Panc1 (cell line): ENCODE measurements at regions not wholly inside any gene's neighbourhood (a gene's known extent, or its start where the extent isn't known, plus 50 kb on each side); places are given as distances from the start of the nearest gene placed in this dataset.

ENCODE experiments used
- POLR2AphosphoS5 ChIP-seq: IDR thresholded peaks from 2 replicates; pipeline ENCODE4 v1.6.1; 2012; ENCODE audit warnings: mild to moderate bottlenecking, low read depth, low read length, moderate library complexity
- TCF7L2 ChIP-seq: IDR thresholded peaks from 2 replicates; pipeline ENCODE4 v1.6.1; 2011; ENCODE audit warnings: mild to moderate bottlenecking, low read depth, low read length, inconsistent platforms

DNA sequence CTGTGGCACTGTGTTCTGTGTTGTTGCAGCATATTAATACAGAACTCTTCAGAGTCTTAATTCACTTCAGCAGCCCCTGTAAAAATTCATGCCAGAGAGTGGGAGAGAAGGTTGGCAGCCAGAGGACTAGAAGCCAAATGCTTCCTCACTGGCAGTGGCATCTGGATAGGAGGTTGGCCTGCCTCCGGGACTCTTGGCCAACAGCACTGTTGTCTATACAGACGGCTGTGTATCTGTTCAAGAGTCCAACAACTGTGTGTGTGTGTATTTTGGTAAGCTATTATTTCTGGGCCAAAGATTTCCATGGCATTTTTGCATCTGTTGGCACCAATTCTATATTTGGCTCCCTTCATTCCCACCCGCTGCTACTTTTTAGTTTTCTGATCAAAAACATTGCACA lies 156.0 kb upstream of the SOX2 start:
- TF ChIP-seq TCF7L2 = no peak
- no peak for TF ChIP-seq POLR2AphosphoS5
